GM21528 (cell line): ENCODE measurements at regions not wholly inside any gene's neighbourhood (a gene's known extent, or its start where the extent isn't known, plus 50 kb on each side); places are given as distances from the start of the nearest gene placed in this dataset.

ENCODE experiments used
- ATAC-seq: cut with Tn5 transposase; IDR thresholded peaks from one replicate; pipeline ENCODE4 v1.9.1; 2021; ENCODE audit warnings: mild to moderate bottlenecking, moderate library complexity; ENCODE audit not compliant: unreplicated experiment, low FRiP score

DNA sequence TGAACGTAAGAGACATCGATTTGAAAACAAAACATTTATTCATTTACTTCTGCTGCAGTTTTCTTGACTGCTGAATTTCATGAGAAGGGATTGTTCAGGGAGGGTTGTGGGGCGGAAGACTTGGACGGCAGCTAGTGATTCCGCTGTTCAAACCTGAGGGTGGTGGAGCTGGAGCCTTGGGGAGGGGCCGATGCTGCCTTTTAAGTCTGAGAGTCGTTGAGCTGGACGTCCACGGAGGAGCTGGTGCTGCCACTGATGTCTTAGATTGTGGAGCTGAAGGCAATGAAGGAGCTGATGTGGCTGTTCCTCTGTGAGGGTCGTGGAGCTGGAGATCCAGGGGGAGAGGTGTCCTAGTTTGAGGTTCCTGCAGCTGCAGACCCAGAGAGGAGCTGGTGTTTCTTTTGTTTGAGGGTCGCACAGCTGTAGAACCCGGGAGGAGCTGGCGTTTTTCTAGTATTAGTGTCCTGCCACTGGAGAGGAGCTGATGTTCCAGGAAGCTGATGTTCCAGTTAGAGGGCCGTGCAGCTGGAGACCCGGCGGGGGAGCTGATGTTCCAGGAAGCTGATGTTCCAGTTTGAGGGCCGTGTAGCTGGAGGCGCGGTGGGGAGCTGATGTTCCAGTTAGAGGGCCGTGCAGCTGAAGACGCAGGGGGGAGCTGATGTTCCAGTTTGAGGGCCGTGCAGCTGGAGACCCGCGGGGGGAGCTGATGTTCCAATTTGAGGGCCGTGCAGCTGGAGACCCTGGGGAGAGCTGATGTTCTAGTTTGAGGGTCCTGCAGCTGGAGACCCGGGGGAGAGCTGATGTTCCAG lies 150.9 kb downstream of the RTP5 start:
- no peak for ATAC-seq

DNA sequence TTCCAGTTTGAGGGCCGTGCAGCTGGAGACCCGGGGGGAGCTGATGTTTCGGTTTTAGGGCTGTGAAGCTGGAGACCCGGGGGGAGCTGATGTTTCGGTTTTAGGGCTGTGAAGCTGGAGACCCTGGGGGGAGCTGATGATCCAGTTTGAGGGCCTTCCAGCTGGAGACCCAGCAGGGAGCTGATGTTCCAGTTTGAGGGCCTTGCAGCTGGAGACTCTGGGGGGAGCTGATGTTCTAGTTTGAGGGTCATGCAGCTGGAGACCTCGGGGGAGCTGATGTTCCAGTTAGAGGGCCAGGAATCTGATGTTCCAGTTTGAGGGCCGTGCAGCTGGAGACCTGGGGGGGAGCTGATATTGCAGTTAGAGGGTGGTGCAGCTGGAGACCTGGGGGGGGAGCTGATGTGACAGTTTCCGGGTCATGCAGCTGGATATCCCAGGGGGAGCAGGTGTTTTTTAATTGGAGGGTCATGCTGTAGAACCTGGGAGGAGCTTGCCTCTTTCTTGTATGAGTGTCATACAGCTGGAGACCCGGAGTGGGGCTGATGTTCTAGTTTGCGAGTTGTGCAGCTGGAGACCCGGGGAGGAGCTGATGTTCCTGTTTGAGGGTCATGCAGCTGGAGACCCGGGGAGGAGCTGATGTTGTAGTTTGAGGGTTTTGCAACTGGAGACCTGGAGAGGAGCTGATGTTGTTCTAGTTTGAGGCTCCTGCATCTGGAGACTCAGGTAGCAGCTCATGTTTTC lies 153.2 kb downstream of the RTP5 start:
- ATAC-seq = no peak

GRCh38 chr2:242024751-242025355 lies 155.3 kb downstream of the RTP5 start:
- ATAC-seq = no peak

GRCh38 chr2:242027676-242028450 lies 158.3 kb downstream of the RTP5 start:
- ATAC-seq = no peak

- no peak for ATAC-seq
Observed at GRCh38 chr2:242029422-242030225, 160.1 kb downstream of the RTP5 start.

DNA sequence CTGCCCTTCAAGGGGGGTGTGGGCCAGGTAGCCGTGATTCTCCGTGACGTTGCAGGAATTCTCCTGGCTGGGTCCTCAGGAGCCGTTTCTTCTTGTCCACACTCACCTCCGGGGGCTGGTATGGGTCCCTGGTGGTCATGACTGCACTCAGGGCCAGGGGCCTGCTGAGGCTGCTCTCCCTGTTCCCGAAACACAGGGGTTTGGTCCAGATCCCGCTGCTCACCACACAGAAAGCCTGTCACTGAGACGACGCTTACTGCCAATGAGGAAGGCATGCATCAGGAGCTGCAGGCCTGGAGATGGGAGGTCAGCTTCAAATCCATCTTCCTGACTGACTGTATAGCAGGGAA lies 160.7 kb downstream of the RTP5 start:
- ATAC-seq = no peak

GRCh38 chr2:242030858-242031257 lies 161.3 kb downstream of the RTP5 start:
- ATAC-seq = no peak

DNA sequence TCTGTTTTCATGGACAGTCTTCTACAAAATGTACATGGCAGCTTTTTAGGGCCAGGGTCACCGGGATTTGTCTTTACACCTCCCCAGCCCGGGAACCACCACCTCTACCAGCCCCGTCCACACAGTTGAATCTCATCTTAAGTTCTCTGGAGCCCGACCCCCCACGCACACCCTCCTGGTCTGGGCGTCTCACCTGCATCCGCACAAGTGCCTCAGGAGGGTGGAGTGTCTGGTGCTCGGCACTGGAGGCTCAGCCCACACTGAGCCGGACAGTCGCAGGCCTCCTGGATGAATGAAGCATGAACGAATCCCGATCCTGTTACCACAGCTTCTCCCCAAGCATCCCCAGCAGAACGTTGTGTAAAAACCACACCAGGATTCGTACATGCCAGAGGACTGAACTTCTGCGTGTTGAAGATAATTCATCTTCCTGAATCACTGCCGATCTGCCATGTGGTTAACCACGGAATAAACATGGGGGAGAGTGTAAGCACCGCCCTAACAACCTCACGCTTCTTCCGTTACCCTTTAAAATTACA lies 162.0 kb downstream of the RTP5 start:
- no peak for ATAC-seq

DNA sequence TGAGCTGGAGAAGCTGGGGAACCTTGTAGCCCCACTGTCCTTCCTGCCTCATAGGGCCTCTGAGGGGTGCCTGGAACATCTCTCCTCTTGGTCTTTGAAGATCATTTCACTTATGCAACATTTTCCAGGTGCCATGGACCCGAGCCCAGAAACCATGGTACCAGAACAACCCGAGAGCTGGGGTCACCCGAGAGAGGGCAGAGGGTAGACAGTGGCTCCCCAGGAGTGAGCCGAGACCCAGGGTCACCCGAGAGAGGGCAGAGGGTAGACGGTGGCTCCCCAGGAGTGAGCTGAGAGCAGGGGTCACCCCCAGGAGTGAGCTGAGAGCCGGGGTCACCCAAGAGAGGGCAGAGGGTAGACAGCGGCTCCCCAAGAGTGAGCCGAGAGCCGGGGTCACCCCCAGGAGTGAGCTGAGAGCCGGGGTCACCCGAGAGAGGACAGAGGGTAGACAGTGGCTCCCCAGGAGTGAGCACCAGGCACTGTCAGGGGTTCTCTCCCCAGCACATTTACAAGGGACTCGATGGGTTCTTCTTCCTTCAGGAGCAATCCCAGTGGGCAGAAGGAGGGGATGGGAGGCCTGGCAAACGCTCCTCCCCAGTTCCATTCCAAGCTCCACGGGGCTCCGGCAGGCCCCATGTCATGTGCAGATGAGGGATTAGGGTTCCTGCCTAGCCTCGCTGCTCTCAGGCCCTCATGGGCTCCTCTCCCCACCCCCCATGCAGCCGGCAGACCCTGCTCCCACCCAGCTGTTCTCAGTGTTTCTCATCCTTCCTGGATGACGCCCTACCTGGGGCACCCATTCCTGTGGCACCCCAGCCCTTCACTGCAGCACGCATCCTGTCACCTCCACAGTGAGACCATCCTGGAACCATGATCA lies 163.5 kb downstream of the RTP5 start:
- ATAC-seq = no peak

DNA sequence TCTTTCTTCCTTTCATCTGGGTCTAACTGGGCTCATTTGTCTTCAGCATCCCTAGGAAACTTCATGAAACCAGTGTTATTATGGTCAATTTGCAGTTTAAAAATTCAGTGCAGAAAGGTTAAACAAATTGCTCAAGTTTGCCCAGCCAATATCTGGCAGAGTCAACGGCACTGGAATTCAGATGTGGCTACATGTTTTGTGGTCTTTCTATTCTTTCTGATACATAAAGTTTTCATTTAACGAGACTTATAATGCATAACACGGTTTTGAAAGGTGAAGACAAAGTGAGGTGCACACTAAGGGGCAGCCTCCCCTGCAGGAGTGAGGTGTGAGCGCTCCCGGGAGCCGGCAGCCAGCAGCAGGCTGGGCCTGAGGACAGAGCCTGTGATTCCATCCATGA lies 164.6 kb downstream of the RTP5 start:
- ATAC-seq = no peak

GRCh38 chr2:242034996-242035814 lies 165.7 kb downstream of the RTP5 start:
- no peak for ATAC-seq

- ATAC-seq = no peak
Observed at GRCh38 chr2:242035858-242036652, 166.5 kb downstream of the RTP5 start.

DNA sequence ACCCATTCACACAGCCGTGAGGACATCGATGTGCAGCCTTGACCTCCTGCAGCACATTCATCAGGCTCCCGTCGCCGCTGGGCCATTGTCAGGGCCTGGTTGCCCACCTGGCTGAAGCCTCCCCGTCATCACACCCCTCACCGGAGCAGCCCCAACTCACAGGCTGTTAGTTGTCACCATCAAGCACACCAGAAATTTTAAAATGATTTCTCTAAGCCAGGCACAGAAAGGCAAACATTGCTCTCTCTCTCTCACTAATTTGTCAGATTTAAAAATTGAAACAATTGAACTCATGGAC lies 167.1 kb downstream of the RTP5 start:
- no peak for ATAC-seq

DNA sequence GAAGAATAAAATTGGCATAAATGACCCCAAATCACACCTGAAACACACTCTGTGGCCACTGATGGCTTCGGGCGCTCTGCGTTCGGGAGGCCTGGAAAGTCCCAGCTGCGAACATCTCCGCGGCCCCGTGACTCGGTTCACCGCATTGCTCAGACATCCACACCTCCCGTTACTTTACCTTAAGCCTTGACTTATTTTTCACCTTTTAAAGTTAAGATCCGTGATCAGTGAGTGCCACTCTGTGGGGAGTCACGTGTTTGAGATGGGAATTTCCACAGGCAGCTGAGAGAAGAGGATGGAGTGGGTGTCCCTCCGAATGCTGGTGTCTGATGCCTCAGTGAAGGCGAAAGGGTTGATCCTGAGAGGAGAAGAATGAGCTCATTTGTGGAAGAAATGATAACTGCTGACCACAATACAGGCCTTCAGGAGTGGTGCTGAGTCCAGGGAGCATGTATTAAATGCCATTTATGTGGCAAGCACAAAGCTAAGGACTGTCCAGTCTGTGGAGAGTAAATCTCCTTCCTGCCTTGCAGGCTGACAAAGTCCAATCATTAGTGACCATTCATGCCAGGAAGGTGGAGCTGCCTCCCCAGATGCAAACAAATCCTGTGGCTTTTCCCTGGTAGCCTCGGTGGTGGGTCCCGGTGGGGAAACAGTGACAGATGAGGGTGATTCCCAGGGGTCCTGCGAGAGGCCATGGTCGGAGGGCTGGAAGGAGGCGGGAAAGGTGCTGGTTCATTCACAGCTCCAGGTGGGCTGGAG lies 168.8 kb downstream of the RTP5 start:
- no peak for ATAC-seq

DNA sequence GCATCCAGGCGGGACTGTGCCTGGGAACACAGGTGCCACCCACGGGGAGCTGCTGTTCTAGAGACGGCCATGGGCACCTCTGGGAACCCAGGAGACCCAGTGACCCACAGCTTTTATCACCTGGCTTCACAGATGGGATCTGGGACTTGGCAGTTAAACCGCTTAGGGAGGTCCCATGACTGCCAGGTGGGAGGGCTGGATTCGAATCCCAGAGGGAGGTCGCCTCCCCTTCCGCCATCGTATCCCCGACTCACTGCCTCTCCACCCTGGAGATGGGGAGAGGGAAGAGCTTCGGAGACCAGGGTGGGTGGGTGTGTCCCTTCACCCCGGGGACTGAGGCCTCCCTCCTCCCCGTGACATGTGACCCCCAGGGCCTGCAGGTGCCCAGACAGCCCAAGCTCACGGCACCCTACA lies 169.4 kb downstream of the RTP5 start:
- no peak for ATAC-seq

- ATAC-seq = no peak
Observed at GRCh38 chr2:242040303-242040655, 170.8 kb downstream of the RTP5 start.

- ATAC-seq = no peak
Observed at GRCh38 chr2:242040681-242041080, 171.2 kb downstream of the RTP5 start.
